Right renal pelvis (tissue), 4 donors: ENCODE measurements at regions not wholly inside any gene's neighbourhood (a gene's known extent, or its start where the extent isn't known, plus 50 kb on each side); places are given as distances from the start of the nearest gene placed in this dataset.

ENCODE experiments used
- DNase-seq, 4 donors: peaks; one replicate each; pipeline ENCODE4 v3.0.0-alpha.2; 2013; ENCODE audit warnings: low read depth in 4 of 4, low spot score in 3 of 4, missing footprints in 1 of 4

- no peak for DNase-seq
Observed at GRCh38 chr11:19597876-19598275, 114.8 kb upstream of the NAV2 start.

- no peak for DNase-seq
Observed at GRCh38 chr11:19597206-19597605, 115.4 kb upstream of the NAV2 start.

GRCh38 chr11:19595840-19596751, 116.5 kb upstream of the NAV2 start:
- no peak for DNase-seq

- no peak for DNase-seq
Observed at GRCh38 chr11:19595499-19595839, 117.2 kb upstream of the NAV2 start.

GRCh38 chr11:19594326-19594725, 118.3 kb upstream of the NAV2 start:
- no peak for DNase-seq

- DNase-seq = no peak
Observed at GRCh38 chr11:19592842-19593241, 119.8 kb upstream of the NAV2 start.

GRCh38 chr11:19589567-19590260, 122.9 kb upstream of the NAV2 start:
- no peak for DNase-seq

GRCh38 chr11:19587979-19588378, 124.7 kb upstream of the NAV2 start:
- no peak for DNase-seq

- no peak for DNase-seq
Observed at GRCh38 chr11:19580646-19581045, 132.0 kb upstream of the NAV2 start.

- no peak for DNase-seq
Observed at GRCh38 chr11:19579957-19580356, 132.7 kb upstream of the NAV2 start.

GRCh38 chr11:19578871-19579270, 133.8 kb upstream of the NAV2 start:
- DNase-seq = no peak

GRCh38 chr11:19577976-19578619, 134.5 kb upstream of the NAV2 start:
- peak in 2 of 4 donors; percentile 12 to 20 for DNase-seq

GRCh38 chr11:19577391-19577975, 135.2 kb upstream of the NAV2 start:
- DNase-seq = peak in 1 of 4 donors; percentile 20

GRCh38 chr11:19576903-19577302, 135.7 kb upstream of the NAV2 start:
- no peak for DNase-seq

GRCh38 chr11:19576054-19576453, 136.6 kb upstream of the NAV2 start:
- DNase-seq = no peak

- DNase-seq = no peak
Observed at GRCh38 chr11:19574916-19575315, 137.7 kb upstream of the NAV2 start.

GRCh38 chr11:19573666-19574065, 139.0 kb upstream of the NAV2 start:
- no peak for DNase-seq

GRCh38 chr11:19571906-19572305, 140.7 kb upstream of the NAV2 start:
- DNase-seq = no peak

- no peak for DNase-seq
Observed at GRCh38 chr11:19570889-19571288, 141.7 kb upstream of the NAV2 start.

- no peak for DNase-seq
Observed at GRCh38 chr11:19567996-19568395, 144.6 kb upstream of the NAV2 start.
